ENCODE measurements at regions not wholly inside any gene's neighbourhood (a gene's known extent, or its start where the extent isn't known, plus 50 kb on each side); places are given as distances from the start of the nearest gene placed in this dataset.

DNA sequence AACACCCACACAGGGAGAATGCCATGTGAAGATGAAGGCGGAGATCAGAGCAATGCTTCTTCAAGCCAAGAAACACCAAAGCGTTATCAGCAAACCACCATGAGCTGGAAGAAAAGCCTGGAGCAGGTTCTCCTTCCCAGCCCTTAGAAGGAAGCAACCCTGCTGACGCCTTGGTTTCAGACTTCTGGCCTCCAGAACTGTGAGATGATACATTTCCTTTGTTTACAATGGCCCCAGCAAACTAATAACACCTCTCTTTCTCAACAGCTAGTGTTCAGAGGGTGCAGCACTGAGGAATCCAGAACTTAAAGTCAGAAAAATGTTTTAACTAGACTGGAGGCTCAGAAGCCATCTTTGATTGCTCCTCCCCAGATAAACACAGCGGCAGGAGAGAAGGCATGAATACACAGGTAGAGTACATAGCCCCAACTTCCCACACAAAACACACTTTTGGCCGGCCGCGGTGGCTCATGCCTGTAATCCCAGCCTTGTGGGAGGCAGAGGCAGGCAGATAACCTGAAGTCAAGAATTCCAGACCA lies 132.4 kb upstream of the LPP start:
- TF ChIP-seq, protein P1, sequence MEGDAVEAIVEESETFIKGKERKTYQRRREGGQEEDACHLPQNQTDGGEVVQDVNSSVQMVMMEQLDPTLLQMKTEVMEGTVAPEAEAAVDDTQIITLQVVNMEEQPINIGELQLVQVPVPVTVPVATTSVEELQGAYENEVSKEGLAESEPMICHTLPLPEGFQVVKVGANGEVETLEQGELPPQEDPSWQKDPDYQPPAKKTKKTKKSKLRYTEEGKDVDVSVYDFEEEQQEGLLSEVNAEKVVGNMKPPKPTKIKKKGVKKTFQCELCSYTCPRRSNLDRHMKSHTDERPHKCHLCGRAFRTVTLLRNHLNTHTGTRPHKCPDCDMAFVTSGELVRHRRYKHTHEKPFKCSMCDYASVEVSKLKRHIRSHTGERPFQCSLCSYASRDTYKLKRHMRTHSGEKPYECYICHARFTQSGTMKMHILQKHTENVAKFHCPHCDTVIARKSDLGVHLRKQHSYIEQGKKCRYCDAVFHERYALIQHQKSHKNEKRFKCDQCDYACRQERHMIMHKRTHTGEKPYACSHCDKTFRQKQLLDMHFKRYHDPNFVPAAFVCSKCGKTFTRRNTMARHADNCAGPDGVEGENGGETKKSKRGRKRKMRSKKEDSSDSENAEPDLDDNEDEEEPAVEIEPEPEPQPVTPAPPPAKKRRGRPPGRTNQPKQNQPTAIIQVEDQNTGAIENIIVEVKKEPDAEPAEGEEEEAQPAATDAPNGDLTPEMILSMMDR (conservative IDR thresholded peaks at IDR 0.05; ENCODE audit: low read length) = no peak
- TF ChIP-seq EZH2phosphoT487 (IDR thresholded peaks at IDR 0.05; ENCODE audit: borderline replicate concordance, low read depth, low read length) = no peak
